ENCODE measurements at regions not wholly inside any gene's neighbourhood (a gene's known extent, or its start where the extent isn't known, plus 50 kb on each side); places are given as distances from the start of the nearest gene placed in this dataset.

DNA sequence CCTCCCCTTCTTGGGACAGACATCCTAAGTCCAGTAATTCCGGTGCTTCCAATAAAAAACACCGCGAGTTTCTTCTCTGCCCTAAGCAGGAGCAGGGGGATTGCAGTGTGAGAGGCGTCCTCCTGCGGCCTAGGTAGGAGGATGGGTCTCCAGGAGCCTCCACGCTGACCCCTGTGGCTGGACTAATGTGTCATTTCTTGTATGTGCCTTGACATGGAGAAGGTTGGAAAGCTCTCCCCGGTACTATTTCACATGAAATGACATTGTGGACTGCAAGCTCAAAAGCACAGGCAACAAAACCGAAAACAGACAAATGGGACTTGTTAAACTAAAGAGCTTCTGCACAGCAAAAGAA lies 66.6 kb upstream of the ENPP6 start:
- TF ChIP-seq, protein P1, sequence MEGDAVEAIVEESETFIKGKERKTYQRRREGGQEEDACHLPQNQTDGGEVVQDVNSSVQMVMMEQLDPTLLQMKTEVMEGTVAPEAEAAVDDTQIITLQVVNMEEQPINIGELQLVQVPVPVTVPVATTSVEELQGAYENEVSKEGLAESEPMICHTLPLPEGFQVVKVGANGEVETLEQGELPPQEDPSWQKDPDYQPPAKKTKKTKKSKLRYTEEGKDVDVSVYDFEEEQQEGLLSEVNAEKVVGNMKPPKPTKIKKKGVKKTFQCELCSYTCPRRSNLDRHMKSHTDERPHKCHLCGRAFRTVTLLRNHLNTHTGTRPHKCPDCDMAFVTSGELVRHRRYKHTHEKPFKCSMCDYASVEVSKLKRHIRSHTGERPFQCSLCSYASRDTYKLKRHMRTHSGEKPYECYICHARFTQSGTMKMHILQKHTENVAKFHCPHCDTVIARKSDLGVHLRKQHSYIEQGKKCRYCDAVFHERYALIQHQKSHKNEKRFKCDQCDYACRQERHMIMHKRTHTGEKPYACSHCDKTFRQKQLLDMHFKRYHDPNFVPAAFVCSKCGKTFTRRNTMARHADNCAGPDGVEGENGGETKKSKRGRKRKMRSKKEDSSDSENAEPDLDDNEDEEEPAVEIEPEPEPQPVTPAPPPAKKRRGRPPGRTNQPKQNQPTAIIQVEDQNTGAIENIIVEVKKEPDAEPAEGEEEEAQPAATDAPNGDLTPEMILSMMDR (conservative IDR thresholded peaks at IDR 0.05; ENCODE audit: low read length) = no peak
- TF ChIP-seq EZH2phosphoT487 (IDR thresholded peaks at IDR 0.05; ENCODE audit: borderline replicate concordance) = no peak
- no peaks in the 10 kb centered on the region for H3K9me2 ChIP-seq (replicated peaks; ENCODE audit: low read depth, low read length)
- H3K79me2 ChIP-seq (ENCODE audit: insufficient read depth, low read length) = no peaks in the 10 kb centered on the region
- no peak overlapping the region for H2AFZ ChIP-seq (ENCODE audit: low read length)
- no peak overlapping the region for H3K4me2 ChIP-seq (ENCODE audit: low read depth, low read length, poor library complexity, severe bottlenecking)
- H4K20me1 ChIP-seq (ENCODE audit: insufficient read depth, low read length, poor library complexity, severe bottlenecking) = no peaks in the 10 kb centered on the region
- no peak overlapping the region for H3K9ac ChIP-seq (ENCODE audit: low read depth, low read length, poor library complexity, severe bottlenecking)
- no peaks in the 10 kb centered on the region for H3F3A ChIP-seq (ENCODE audit: low read depth)
- no peaks in the 10 kb centered on the region for H3K27me3 ChIP-seq (ENCODE audit: insufficient read depth, low read length, poor library complexity, severe bottlenecking)
- no peaks in the 10 kb centered on the region for H3K36me3 ChIP-seq (ENCODE audit: insufficient read depth, low read length)
- H3K4me1 ChIP-seq (ENCODE audit: insufficient read depth, low read length, poor library complexity, severe bottlenecking) = peaks cover 13% of the 10 kb centered on the region
- no peak overlapping the region for H3K4me3 ChIP-seq (ENCODE audit: low read length, poor library complexity, severe bottlenecking)
- no peaks in the 10 kb centered on the region for H3K9me3 ChIP-seq (ENCODE audit: insufficient read depth, low read depth, low read length)

DNA sequence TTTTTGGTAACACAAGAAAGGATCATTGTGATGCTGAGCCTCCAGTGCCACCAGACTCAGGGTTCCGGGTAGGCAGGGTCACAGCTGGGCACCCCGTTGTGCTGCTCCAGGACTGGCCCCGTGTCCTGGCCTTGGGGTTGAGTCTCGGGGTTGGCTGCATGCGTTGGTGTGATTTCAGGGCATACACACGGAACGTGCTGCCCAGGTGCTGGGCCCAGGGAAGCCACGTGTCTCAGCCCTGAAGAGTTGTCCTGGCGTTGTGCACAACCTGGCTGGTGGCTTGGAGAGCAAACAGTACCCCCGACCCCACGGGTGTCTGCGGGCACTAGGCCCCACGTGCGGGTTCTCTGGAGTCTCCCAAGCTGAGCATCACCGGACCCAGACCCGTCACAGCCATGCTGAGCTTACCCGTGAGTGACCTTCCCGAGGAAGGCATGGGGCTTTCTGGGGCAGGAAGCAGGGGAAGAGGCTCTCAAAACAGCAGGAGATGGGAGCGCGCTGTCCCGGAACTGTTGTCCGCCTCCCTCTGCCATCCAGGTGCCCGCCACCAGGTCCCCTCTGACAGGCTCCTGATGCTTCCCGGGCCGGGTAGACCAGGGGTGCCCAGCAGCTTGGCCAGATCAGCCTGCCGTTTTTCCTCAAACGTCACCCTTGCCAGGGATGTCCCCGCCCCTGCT lies 66.1 kb upstream of the ENPP6 start:
- no peaks in the 10 kb centered on the region for H4K20me1 ChIP-seq (ENCODE audit: insufficient read depth, low read length, poor library complexity, severe bottlenecking)
- H2AFZ ChIP-seq (ENCODE audit: low read length) = no peak overlapping the region
- no peak for TF ChIP-seq EZH2phosphoT487 (IDR thresholded peaks at IDR 0.05; ENCODE audit: borderline replicate concordance)
- TF ChIP-seq, protein P1 (conservative IDR thresholded peaks at IDR 0.05; ENCODE audit: low read length) = no peak
- no peaks in the 10 kb centered on the region for H3K9me2 ChIP-seq (replicated peaks; ENCODE audit: low read depth, low read length)
- peaks cover 13% of the 10 kb centered on the region for H3K4me1 ChIP-seq (ENCODE audit: insufficient read depth, low read length, poor library complexity, severe bottlenecking)
- H3K79me2 ChIP-seq (ENCODE audit: insufficient read depth, low read length) = no peaks in the 10 kb centered on the region
- no peaks in the 10 kb centered on the region for H3F3A ChIP-seq (ENCODE audit: low read depth)
- no peaks in the 10 kb centered on the region for H3K27me3 ChIP-seq (ENCODE audit: insufficient read depth, low read length, poor library complexity, severe bottlenecking)
- no peaks in the 10 kb centered on the region for H3K36me3 ChIP-seq (ENCODE audit: insufficient read depth, low read length)
- no peaks in the 10 kb centered on the region for H3K9me3 ChIP-seq (ENCODE audit: insufficient read depth, low read depth, low read length)
- no peak overlapping the region for H3K9ac ChIP-seq (ENCODE audit: low read depth, low read length, poor library complexity, severe bottlenecking)
- no peak overlapping the region for H3K4me2 ChIP-seq (ENCODE audit: low read depth, low read length, poor library complexity, severe bottlenecking)
- no peak overlapping the region for H3K4me3 ChIP-seq (ENCODE audit: low read length, poor library complexity, severe bottlenecking)

DNA sequence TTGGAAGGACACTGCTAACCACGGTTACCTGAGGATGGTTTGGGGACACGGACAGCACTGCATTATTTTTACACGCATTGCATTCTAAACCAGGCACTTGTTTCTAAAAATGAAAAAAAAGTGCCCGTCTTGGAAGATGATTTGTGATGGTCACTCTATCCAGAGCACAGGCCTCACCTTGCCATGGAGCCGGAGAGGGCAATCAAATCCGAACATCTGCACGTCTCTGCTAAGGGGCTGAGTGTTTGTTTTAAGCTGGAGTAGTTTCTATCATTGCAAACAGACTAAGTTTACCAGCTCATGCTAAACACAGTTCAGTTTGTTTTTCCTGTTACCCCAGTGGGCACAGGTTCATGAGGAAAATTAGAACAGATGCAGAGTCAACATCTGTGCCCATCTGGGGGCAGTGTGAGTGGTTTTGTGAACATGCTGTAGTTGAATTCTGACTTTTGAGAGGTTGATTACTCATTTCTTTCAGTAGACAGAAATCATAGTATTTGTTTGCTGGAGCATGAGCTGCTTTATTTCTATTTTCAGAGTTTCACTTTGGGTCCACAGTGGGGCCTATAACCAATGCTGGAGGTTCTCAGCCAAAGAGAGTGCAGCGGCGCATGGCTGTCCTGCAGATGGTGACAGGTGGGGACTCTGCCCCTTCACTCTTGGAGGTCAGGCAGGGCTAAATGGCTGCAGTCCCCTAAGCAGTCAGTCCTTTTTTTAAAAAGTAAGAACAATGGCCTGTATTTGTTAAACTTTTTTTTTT lies 65.4 kb upstream of the ENPP6 start:
- Histone ChIP-seq H3K4me1 (ENCODE audit: insufficient read depth, low read length, poor library complexity, severe bottlenecking) (peaks cover 13% of the 10 kb centered on the region), H3K79me2 (ENCODE audit: insufficient read depth, low read length) (no peaks in the 10 kb centered on the region), H4K20me1 (ENCODE audit: insufficient read depth, low read length, poor library complexity, severe bottlenecking) (no peaks in the 10 kb centered on the region), H2AFZ (ENCODE audit: low read length) (no peak overlapping the region), H3F3A (ENCODE audit: low read depth) (no peaks in the 10 kb centered on the region), H3K9me2 (replicated peaks; ENCODE audit: low read depth, low read length) (no peaks in the 10 kb centered on the region), H3K4me2 (ENCODE audit: low read depth, low read length, poor library complexity, severe bottlenecking) (no peak overlapping the region), H3K27me3 (ENCODE audit: insufficient read depth, low read length, poor library complexity, severe bottlenecking) (no peaks in the 10 kb centered on the region), H3K4me3 (ENCODE audit: low read length, poor library complexity, severe bottlenecking) (no peak overlapping the region), H3K9me3 (ENCODE audit: insufficient read depth, low read depth, low read length) (no peaks in the 10 kb centered on the region), H3K9ac (ENCODE audit: low read depth, low read length, poor library complexity, severe bottlenecking) (no peak overlapping the region), H3K36me3 (ENCODE audit: insufficient read depth, low read length) (no peaks in the 10 kb centered on the region)
- TF ChIP-seq, protein P1 (conservative IDR thresholded peaks at IDR 0.05; ENCODE audit: low read length) = peak; percentile 26
- no peak for TF ChIP-seq EZH2phosphoT487 (IDR thresholded peaks at IDR 0.05; ENCODE audit: borderline replicate concordance)

All from Loucy (cell line).